Medulla oblongata (tissue), 1 donor: ENCODE measurements at regions not wholly inside any gene's neighbourhood (a gene's known extent, or its start where the extent isn't known, plus 50 kb on each side); places are given as distances from the start of the nearest gene placed in this dataset.
"Not testable (repeated sequence)": the region's sequence is repeated elsewhere in the genome, so short reads cannot be mapped to it uniquely, and the experiment has no call there.

Source experiments
- DNase-seq: peaks from one replicate; pipeline ENCODE4 v3.0.0-alpha.2; 2015; ENCODE audit errors: extremely low spot score

DNA sequence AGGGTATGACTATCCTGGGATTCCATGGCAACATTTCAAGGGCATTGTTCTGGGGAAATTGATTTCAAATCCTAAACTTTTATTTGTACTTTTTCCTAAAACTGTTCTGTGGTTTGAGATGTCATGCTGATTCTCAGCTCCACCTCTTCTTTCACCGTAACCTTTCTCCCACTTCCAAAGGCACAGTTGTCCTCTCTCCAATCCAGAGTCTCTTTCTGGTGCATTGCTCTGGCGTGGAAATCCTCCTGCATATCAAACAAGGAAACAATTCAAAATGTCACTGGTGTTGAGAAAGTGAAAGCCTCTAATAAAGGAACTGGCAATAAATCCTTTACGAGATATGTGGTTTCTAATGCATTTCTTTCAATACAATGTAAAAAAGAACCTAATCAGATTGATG is 155.1 kb upstream of the CDH2 start:
- peak; percentile 4 for DNase-seq

DNA sequence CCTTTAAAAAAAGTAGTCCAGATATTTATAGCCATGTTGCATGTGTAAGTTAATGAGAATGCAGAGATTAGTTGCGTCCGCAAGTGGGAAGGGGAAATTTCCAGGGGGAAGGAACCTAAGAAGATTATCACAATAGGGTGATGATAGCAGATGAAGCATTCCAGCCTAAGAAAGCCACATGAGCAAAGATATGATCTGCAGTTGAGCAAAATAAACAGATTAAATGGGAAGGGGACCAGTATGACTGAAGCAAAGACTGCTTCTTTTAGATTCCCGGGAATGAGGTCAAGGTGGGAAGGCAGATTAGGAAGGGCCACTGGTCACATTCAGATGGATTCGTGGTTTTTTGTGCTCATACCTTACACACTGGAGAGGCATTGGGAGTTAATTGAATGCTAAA is 154.6 kb upstream of the CDH2 start:
- no peak for DNase-seq

DNA sequence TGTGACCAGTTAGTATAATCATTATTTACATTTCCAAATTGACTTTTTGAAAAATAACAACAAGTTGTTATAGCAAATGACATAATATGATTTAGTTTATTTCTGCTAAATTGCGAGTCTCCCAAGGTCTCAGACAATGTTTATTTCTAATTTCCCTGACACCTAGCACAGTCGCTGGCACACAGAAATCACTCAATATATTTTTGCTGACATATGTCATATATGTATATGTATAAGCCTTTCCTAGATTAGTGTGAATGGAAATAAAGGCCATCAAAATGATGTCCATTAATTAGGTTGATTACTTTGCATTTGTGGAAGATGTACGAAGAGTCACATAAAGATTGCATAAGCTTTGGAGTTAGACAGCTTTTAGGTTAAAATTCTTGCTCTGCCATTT is 136.7 kb upstream of the CDH2 start:
- no peak for DNase-seq

DNA sequence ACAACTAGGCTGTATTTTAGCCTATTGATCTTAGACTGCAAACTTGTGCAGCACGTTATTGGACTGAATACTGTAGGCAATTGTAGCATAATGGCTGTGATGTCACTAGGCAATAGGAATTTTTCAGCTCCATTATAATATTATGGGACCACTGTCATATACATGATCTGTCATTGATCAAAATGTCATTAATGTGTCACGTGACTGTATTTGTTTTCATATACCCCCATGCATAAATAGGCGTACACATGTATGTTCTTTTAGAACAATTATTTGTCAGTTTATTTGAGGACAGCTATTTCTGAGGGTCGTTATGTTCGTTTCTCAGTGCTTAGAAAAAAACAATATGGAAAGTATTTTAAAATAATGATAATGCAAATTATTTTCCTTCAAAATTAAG is 111.9 kb upstream of the CDH2 start:
- DNase-seq, result no peak

DNA sequence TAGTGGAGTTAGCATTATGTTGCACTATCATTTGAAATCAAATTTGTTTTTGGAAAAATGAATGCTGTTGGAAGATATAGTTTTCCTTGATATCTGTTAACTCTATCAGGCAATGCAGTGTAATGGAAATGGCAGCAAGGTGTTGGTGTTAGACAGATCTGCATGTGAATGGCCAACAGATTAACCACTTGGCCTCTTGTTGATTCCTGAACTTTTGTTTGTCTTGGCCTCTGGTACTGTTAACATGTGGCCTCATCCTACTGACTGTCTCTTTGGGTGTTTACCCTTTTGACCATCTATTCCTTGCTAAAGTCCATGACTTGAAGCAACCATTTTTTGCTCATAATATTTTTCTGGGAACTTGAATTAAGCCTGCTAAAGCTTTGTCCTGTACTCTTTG is 110.2 kb upstream of the CDH2 start:
- DNase-seq, result no peak

DNA sequence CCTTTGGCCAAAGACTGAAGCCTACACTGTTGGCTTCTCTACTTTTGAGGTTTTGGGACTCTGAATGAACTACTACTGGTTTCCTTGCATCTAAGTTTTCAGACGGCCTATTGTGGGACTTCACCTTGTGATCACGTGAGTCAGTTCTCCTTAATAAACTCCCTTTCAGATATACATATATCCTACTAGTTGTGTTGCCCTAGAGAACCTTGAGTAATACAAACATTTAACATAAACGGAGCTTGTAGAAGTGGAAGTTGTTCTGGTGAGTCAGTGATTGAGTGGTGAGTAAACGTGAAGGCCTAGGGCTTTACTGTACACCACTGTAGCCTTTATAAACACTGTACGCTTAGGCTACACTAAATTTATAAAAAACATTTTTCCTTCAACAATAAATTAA is 107.2 kb upstream of the CDH2 start:
- DNase-seq, result no peak

DNA sequence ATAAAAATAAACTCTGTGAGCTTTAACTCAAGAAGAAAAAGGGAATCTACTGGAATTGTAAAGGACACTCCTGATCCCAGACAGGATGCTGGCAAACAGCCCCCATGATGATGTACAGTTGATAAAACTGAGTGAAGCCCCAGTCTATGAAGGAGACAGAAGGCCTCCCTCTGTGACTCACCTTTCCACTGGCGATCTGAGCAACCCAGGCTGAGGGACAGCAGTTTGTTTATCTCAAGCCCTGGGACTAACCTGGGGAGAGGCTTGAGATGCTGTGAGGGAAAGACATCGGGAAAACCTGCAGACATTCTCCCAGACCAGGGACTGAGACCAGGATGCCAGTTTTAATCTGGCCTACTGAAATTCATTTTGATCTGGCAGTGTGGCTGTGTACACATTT is 104.5 kb upstream of the CDH2 start:
- no peak for DNase-seq

DNA sequence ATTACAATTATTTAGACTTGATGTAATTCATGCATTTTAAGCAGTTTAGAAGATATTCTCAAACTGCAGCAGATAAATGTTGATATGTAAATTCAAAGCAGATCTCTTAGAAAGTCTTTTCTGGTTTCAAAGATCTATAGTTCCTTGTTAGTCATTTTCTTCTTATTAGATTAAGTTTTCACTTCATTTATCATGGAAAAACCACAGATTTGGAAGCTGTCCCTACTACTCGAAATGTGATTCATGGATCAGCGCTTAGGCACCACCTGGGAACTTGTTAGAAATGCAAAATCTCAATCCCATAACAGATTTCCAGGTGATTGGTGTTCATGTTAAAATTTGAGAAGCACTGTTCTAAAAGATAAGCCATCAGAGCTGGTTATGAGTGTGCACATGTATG is 92.8 kb upstream of the CDH2 start:
- DNase-seq, result no peak

DNA sequence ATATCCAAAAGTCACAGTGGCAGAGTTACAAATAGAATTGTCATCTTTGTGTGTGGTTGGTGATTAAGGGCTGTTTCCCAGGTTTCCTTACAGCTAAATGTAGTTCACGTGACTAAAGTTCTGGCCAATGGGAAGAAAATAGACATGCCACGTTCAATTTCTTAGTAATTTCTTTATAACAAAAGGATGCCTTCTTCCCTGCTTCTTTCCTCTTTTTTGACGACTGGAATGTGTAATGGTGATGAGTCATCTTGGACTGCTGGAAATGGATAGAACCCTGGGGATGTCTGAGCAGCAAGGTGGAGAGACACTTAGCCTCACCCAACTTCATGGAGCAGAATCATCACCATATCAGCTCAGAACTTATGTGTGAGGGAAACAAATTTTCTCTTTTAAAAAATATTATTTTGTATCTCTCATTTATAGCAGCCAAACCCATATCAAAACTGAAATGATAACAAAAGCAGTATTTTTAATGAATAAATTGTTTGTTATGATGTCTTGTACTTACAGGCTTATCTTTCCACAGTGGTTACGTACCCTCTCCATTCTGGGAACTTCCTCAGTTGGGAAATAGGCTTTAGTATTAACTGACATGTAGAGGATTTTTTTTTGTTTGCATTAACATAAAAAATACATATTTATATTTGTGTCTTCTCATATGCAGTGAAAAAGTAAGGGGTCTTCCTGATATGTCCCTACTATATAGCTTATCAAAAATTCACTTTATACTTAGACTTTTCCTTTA is 91.1 kb upstream of the CDH2 start:
- DNase-seq, result no peak

DNA sequence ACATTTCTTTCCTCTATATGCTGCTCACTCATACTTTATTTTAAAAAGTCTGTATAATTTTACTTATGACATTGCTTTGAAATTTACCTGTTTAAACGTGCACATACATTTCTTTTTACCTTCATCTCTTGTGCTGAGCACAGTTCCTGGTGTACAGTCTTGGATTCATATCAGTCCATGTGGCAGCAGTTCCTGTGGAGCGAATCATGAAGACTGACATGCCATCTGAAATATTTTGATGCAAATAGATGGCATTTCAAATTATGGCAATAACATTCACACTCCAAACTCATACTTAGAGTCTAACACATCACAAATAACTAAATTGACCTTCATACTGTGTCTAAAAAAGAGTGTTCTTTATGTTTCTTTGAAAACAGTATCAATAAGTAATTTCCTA is 90.3 kb upstream of the CDH2 start:
- DNase-seq, result no peak

DNA sequence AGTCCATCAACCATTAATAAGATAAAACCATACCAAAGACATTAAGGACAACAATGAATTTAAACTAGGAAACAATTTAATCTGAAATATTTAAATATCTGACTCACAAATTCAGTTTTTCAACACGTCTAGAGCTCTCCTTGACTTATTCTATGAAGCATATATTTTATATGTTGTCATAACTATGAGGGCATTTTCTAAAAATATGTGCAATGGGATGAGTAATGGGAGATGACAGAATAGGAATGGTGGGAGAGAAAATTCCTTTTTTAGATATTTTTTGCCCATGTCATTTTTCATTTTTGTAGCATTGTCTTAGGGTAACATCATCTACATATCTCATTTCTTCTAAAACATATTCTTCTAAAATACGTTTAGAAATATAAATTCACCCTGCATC is 79.2 kb upstream of the CDH2 start:
- no peak for DNase-seq

DNA sequence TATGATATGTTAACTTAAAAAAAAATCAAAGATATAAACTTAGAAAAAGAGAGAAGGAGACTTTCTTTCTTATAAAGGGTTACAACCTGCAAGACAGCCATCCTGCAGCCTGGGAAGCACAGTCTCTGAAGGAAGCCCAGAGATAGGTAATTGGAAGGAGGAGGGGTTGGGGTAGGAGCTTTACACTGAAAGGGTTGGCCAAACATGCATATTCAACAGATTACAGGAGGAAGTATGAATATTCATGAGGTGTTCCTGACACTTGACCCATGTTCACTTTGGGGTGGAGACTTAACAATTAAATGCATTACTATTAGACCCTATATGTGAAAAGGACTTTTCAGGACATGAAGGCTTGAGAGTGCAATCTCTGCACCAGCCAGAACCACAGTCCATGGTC is 71.7 kb upstream of the CDH2 start:
- no peak for DNase-seq

DNA sequence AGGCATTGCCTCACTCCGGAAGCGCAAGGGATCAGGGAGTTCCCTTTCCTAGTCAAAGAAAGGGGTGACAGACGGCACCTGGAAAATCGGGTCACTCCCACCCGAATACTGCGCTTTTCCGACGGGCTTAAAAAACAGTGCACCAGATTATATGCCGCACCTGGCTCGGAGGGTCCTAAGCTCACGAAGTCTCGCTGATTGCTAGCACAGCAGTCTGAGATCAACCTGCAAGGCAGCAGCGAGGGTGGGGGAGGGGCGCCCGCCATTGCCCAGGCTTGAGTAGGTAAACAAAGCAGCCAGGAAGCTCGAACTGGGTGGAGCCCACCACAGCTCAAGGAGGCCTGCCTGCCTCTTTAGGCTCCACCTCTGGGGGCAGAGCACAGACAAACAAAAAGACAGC is 63.7 kb upstream of the CDH2 start:
- not testable (repeated sequence) for DNase-seq

DNA sequence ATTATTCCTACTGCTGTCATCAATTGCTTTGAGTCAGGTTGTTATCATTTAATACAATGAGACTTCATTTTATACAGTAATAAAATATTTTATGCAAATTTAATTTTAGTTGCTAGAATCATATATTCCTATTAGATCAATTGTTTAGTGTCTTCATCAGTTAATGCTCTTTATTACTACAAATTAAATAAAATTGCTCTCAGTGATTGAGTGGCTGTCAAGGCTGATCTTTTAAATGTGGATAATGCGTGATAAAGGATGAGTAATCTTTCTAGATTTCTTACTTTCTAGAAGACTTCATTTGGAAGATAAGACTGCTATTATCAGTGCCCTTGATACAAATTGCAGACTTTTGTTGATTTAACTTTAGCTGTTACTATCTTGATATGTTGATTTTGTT is 59.6 kb upstream of the CDH2 start:
- no peak for DNase-seq
